B cell (primary cell): ENCODE measurements at regions not wholly inside any gene's neighbourhood (a gene's known extent, or its start where the extent isn't known, plus 50 kb on each side); places are given as distances from the start of the nearest gene placed in this dataset.

Experiments
- ATAC-seq: fragments of 200-7000 bp; cut with Tn5 transposase; one replicate; pipeline ENCODE4 v1.10.0; 2021; ENCODE audit warnings: low read depth, mild to moderate bottlenecking, moderate number of reproducible peaks, moderate library complexity
- CTCF ChIA-PET: fragments of 350-600 bp; sonication (Branson Sonifier 250); formaldehyde crosslinking; loops from one replicate; lab custom pipeline; 2021; ENCODE audit warnings: antibody characterized with exemption, inconsistent platforms; lab: Charles Lee
- POLR2A ChIA-PET: fragments of 350-600 bp; sonication (Branson Sonifier 250); formaldehyde crosslinking; loops from one replicate; lab custom pipeline; 2021; ENCODE audit warnings: antibody characterized with exemption; lab: Charles Lee
- DNase-seq: peaks from one replicate; pipeline ENCODE4 v3.0.0; 2013
- H2AFZ ChIP-seq: 2 replicates; pipeline ENCODE4 v1.6.1; 2012; ENCODE audit warnings: mild to moderate bottlenecking, low read depth, low read length; ENCODE audit not compliant: insufficient read depth, poor library complexity, severe bottlenecking
- H3K27ac ChIP-seq, 2 donors: 1 replicate in 1 of 2; 2 replicates in 1 of 2; pipeline ENCODE4 v1.5.1; 2012 to 2013; ENCODE audit warnings: low read length in 2 of 2, mild to moderate bottlenecking in 2 of 2, moderate library complexity in 1 of 2
- H3K27me3 ChIP-seq, 4 experiments: fragments of 200-600 bp in 1 of 4; sonication (generic) in 1 of 4; replicated peaks in 1 of 4; 1 replicate in 2 of 4; 2 replicates in 2 of 4; pipeline versions ENCODE4 v1.6.1 to v1.7.0; 2013 to 2016; ENCODE audit warnings: low read length in 3 of 4, mild to moderate bottlenecking in 2 of 4, mixed read lengths in 1 of 4, moderate library complexity in 1 of 4; ENCODE audit not compliant: insufficient read depth in 4 of 4, control insufficient read depth in 3 of 4; ENCODE audit errors: control extremely low read depth in 1 of 4
- H3K36me3 ChIP-seq, 2 experiments: replicated peaks in 1 of 2; 1 replicate in 1 of 2; 2 replicates in 1 of 2; pipeline versions ENCODE4 v1.6.1 to v1.7.1; 2013; ENCODE audit warnings: low read length in 1 of 2; ENCODE audit not compliant: insufficient read depth in 2 of 2, control insufficient read depth in 1 of 2; ENCODE audit errors: control extremely low read depth in 1 of 2, extremely low read depth in 1 of 2
- H3K4me1 ChIP-seq, 2 donors: fragments of 200-600 bp in 1 of 2; sonication (generic) in 1 of 2; 1 replicate in 1 of 2; 2 replicates in 1 of 2; pipeline versions ENCODE4 v1.5.1 to v1.6.1; 2013 to 2017; ENCODE audit warnings: low read length in 2 of 2; ENCODE audit not compliant: control insufficient read depth in 2 of 2, insufficient read depth in 2 of 2
- H3K4me2 ChIP-seq: replicated peaks from 2 replicates; pipeline ENCODE3; 2012; ENCODE audit warnings: mild to moderate bottlenecking, low read depth, low read length; ENCODE audit not compliant: poor library complexity, severe bottlenecking
- H3K4me3 ChIP-seq, 5 experiments: fragments of 200-600 bp in 1 of 5; sonication (generic) in 1 of 5; 1 replicate in 3 of 5; 2 replicates in 2 of 5; pipeline versions ENCODE4 v1.5.1 to v1.7.0; 2011 to 2016; ENCODE audit warnings: low read length in 4 of 5, mild to moderate bottlenecking in 4 of 5, low read depth in 2 of 5, control low read depth in 1 of 5, moderate library complexity in 1 of 5; ENCODE audit not compliant: insufficient read depth in 1 of 5; ENCODE audit errors: control extremely low read depth in 1 of 5, extremely low read depth in 1 of 5
- H3K79me2 ChIP-seq: fragments of 200-600 bp; sonication (generic); one replicate; pipeline ENCODE4 v1.6.0; 2016; ENCODE audit warnings: low read length; ENCODE audit not compliant: control insufficient read depth, insufficient read depth
- H3K9ac ChIP-seq: fragments of 200-600 bp; sonication (generic); 2 replicates; pipeline ENCODE4 v1.6.1; 2017; ENCODE audit warnings: mild to moderate bottlenecking, low read length, moderate library complexity
- H3K9me3 ChIP-seq, 3 donors: one replicate each; pipeline versions ENCODE4 v1.6.1 to v1.7.1; 2013; ENCODE audit warnings: low read length in 2 of 3; ENCODE audit not compliant: control insufficient read depth in 2 of 3, insufficient read depth in 1 of 3; ENCODE audit errors: control extremely low read depth in 1 of 3
- H4K20me1 ChIP-seq: 2 replicates; pipeline ENCODE4 v1.6.0; 2012; ENCODE audit warnings: mild to moderate bottlenecking, low read length; ENCODE audit not compliant: insufficient read depth, control insufficient read depth, poor library complexity, severe bottlenecking
- H3K27ac Mint-ChIP-seq: one replicate; pipeline ENCODE4 v1.8.0; 2021; ENCODE audit warnings: mixed read lengths
- H3K27me3 Mint-ChIP-seq: one replicate; pipeline ENCODE4 v1.8.0; 2021; ENCODE audit warnings: mixed read lengths
- H3K4me1 Mint-ChIP-seq: one replicate; pipeline ENCODE4 v1.8.0; 2021; ENCODE audit warnings: mixed read lengths
- H3K4me3 Mint-ChIP-seq: one replicate; pipeline ENCODE4 v1.8.0; 2021; ENCODE audit warnings: mixed read lengths
- H3K9me3 Mint-ChIP-seq: one replicate; pipeline ENCODE4 v1.8.0; 2022; ENCODE audit warnings: mixed read lengths; ENCODE audit not compliant: insufficient read depth
- CTCF ChIP-seq: fragments of 200-600 bp; IDR thresholded peaks from one replicate; pipeline ENCODE4 v1.8.0; 2022; ENCODE audit warnings: antibody characterized with exemption, mild to moderate bottlenecking
- EZH2 ChIP-seq: IDR thresholded peaks from 2 replicates; pipeline ENCODE4 v1.6.1; 2012; ENCODE audit warnings: borderline replicate concordance, low read depth, mild to moderate bottlenecking, moderate library complexity, low read length; ENCODE audit not compliant: insufficient read depth, poor library complexity, severe bottlenecking
- WGBS: methylation state at CpG from one replicate; pipeline ENCODE4 v1.1.5; 2013; ENCODE audit warnings: missing lambda C conversion rate; ENCODE audit not compliant: insufficient coverage; 5-methylcytosine and 5-hydroxymethylcytosine counted together
- intact Hi-C: fragments of 100-400 bp; cut with micrococcal nuclease; formaldehyde crosslinking; loops from one replicate; pipeline ENCODE4 v1.10.0; 2022

GRCh38 chr13:87322386-87322785, 348.8 kb upstream of the SLITRK5 start:
- POLR2A ChIA-PET = no interaction called here

GRCh38 chr13:87324558-87324957, 346.6 kb upstream of the SLITRK5 start:
- Mint-ChIP-seq H3K4me3 (no peak overlapping the region), H3K27ac (no peak overlapping the region), H3K9me3 (peaks cover 2% of the 10 kb centered on the region), H3K4me1 (no peaks in the 10 kb centered on the region), H3K27me3 (no peaks in the 10 kb centered on the region)
- no CpG with 5 or more reads among the region's 3 CpGs for WGBS
- POLR2A ChIA-PET = no interaction called here
- CTCF ChIA-PET = no interaction called here
- no peak overlapping the region for H3K4me3 ChIP-seq
- intact Hi-C loops = no loop called here
- no peaks in the 10 kb centered on the region for H3K36me3 ChIP-seq
- H3K9ac ChIP-seq = no peak overlapping the region
- no peaks in the 10 kb centered on the region for H3K79me2 ChIP-seq
- no peaks in the 10 kb centered on the region for H3K27me3 ChIP-seq
- no peaks in the 10 kb centered on the region for H3K4me1 ChIP-seq
- H2AFZ ChIP-seq = no peak overlapping the region
- H3K9me3 ChIP-seq = peaks cover 0 to 4% (median 1%) of the 10 kb centered on the region in 3 donors
- TF ChIP-seq EZH2 = no peak
- no peak for TF ChIP-seq CTCF
- H3K27ac ChIP-seq = no peak overlapping the region
- DNase-seq = no peak
- no peaks in the 10 kb centered on the region for H4K20me1 ChIP-seq
- no peak for ATAC-seq
- H3K4me2 ChIP-seq = no peak overlapping the region

More at GRCh38 chr13:87322386-87322785, 348.8 kb upstream of the SLITRK5 start:
- Histone ChIP-seq H3K27me3 (no peaks in the 10 kb centered on the region), H3K9ac (no peak overlapping the region), H4K20me1 (no peaks in the 10 kb centered on the region), H2AFZ (no peak overlapping the region), H3K4me3 (no peak overlapping the region), H3K4me2 (no peak overlapping the region), H3K79me2 (no peaks in the 10 kb centered on the region), H3K27ac (no peak overlapping the region), H3K4me1 (no peaks in the 10 kb centered on the region), H3K36me3 (no peaks in the 10 kb centered on the region), H3K9me3 (peaks cover 0 to 4% (median 0%) of the 10 kb centered on the region in 3 donors)
- Mint-ChIP-seq H3K27me3 (no peaks in the 10 kb centered on the region), H3K27ac (no peak overlapping the region), H3K4me1 (no peaks in the 10 kb centered on the region), H3K9me3 (peaks cover 4% of the 10 kb centered on the region), H3K4me3 (no peak overlapping the region)
- intact Hi-C loops = no loop called here
- no peak for TF ChIP-seq EZH2
- no peak for TF ChIP-seq CTCF
- DNase-seq = no peak
- ATAC-seq = no peak
- 100% methylated on average over 1 of the region's 3 CpGs for WGBS
- CTCF ChIA-PET = no interaction called here
